ENCODE measurements at regions not wholly inside any gene's neighbourhood (a gene's known extent, or its start where the extent isn't known, plus 50 kb on each side); places are given as distances from the start of the nearest gene placed in this dataset.

GRCh38 chr1:157314408-157314807 is 176.2 kb upstream of the ETV3 start:
- TF ChIP-seq BHLHE40 (IDR thresholded peaks at IDR 0.05; ENCODE audit: low read depth, low read length) (no peak), POLR2A (IDR thresholded peaks at IDR 0.05; ENCODE audit: low read depth, low read length) (no peak), MXI1 (IDR thresholded peaks at IDR 0.05; ENCODE audit: borderline replicate concordance, low read depth, low read length) (no peak), MAZ (IDR thresholded peaks at IDR 0.05; ENCODE audit: borderline replicate concordance, low read depth, low read length) (no peak), RCOR1 (IDR thresholded peaks at IDR 0.05; ENCODE audit: insufficient replicate concordance, low read length) (no peak), RFX5 (IDR thresholded peaks at IDR 0.05; ENCODE audit: low read depth, low read length) (no peak), CTCF (conservative IDR thresholded peaks at IDR 0.05; ENCODE audit: low read depth, low read length) (no peak), CHD1 (IDR thresholded peaks at IDR 0.05; ENCODE audit: low read depth, low read length) (no peak), RAD21 (IDR thresholded peaks at IDR 0.05; ENCODE audit: low read length) (no peak), USF2 (IDR thresholded peaks at IDR 0.05; ENCODE audit: low read depth, low read length) (no peak)
